ENCODE measurements at regions not wholly inside any gene's neighbourhood (a gene's known extent, or its start where the extent isn't known, plus 50 kb on each side); places are given as distances from the start of the nearest gene placed in this dataset.

DNA sequence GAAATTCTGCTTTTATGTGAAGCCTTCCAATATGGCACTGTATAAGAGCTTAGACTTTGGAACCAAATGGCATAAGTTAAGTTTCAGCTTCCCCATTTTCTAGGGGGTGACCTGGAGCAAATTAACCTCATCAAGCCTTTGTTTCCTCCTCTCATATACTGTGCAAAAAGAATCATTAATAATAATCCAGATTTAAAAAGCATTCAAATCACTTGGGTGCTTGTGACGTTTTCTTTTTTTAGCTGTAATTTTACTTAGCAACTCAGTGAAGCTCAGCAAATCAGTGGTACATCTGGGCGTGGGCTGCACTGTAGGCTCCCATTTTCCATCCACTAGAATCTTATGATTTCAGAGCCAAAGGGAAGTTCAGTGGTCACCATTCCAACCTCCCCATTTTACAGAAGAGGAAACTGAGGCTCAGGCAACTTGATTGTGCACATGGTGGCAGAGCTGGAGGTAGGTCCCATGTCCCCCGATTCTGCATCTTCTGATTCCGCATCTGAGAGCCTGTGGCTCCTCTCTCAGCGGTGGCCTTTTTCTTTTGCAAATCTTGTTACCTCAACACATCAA lies 131.2 kb downstream of the SNAPC1 start:
- DNase-seq (ENCODE audit: low spot score), result no peak

DNA sequence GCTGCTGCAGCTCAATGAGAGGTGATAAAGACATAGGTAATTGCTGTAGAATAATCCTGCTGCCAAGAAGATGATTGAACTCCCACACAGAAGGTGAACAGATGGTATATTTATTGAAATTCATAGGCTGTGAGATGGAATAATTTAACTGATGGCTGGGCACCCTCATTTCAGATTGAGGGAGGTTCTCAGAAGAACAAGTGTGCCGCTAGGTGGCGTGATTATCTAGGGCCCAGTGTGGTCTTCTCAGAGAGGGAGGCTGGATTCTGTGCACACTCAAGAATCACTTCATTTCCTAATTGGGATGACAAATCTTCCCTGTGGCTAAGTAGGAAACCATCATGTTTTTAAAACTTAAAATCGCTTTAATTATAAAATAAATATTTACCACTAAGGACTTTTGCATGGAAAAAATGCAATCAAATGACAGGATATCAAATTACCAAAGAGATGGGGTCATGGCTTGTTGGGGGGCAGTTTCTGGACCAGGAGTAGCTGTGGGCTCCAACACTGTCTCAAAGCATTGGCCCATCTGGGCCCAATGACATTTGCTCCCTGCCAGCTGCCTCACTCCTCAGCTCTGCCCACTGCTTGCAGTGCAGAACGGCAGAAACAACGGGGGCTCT lies 132.3 kb downstream of the SNAPC1 start:
- peak; percentile 69 for DNase-seq (ENCODE audit: low spot score)

DNA sequence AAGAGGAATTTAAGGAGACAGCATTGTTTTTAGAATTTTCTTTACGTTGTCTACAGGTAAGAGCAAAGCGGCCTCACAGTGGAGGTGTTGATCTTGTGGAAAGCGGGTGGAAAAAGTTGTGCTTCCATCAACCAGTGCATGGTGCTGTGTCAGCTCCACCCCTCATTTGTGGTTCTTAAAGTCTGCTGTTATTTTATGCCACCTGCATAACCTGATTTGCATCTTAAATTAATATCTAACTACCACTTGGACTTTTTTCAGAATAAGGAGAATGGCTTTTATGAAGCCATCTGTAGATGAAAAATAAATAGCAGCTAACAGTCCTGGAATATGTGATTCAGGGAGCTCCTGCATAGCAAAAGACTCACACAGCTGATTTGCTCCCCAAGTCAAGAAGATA lies 135.1 kb downstream of the SNAPC1 start:
- DNase-seq (ENCODE audit: low spot score), result no peak

DNA sequence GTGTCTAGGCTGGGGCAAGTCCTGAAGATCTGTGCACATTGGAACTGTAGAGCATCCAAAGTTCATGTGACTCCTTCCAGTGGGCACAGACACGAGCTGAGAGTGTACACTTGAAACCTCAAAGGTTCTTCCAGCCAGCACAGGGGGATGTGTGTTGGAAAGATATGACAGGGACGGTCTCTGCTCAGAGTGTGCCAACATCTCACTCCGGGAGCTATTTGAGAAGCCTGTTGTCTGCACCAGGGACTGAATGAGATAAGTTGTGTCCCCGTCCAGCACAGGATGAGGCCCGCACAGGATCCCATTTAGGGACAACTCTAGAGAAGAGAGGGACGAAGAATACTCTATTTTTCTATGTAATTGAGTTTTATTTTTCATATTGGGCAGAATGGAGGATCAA lies 136.3 kb downstream of the SNAPC1 start:
- no peak for DNase-seq (ENCODE audit: low spot score)

DNA sequence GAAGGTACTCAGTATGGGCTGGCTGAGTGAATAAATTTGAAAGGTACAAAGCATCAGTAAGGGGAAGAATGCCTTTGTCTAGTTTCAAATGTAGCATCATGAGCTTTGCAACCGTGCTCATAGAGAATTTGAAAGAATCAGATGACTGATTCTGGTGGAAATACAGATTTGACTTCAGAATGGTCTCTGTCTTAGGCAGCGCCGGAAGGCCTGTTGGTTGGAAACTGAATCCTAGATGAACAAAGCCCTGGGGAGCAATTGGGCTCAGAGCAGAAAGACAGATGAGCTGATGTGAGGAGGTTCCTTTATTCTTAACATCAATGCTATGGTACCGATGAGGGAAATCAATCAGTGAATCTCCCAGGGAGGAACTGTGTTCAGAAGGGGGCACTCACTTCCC lies 137.3 kb downstream of the SNAPC1 start:
- no peak for DNase-seq (ENCODE audit: low spot score)

DNA sequence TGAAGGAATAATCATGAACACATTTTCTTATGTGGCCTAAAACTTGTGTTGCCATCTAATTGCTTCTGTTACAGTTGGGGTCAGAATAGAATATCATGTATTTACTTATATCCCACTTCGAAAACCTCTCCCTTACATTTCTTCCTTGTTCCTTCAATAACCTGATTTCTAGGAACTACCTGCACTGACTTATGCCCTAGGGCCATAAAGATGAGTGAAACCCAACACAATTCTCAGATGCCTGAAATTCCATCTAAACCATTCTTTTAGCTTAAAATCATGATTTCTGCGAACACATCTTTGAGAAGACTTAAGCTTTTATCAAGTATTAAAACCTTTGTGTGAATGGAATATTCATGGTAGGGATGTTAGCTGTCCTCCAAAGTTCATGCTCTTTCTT lies 142.7 kb downstream of the SNAPC1 start:
- no peak for DNase-seq (ENCODE audit: low spot score)

DNA sequence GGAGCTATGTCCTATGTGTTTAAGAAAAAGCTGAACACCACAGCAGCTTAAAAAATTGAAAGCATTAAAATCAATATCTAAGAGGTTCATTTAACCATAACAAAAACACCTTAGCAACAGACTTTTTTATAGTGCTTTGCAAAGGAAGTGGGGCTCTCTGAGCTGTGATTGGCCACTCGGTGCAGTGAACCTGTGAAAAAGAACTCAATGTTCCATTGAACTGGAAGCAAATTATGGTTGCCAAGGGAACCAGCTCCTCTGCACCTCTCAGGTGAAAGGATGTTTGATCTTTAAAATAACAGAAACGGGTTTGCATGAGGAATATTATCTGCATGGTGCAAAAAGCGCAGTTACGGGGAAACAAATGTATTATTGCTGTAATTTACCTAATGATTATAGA lies 149.4 kb downstream of the SNAPC1 start:
- DNase-seq (ENCODE audit: low spot score), result no peak

DNA sequence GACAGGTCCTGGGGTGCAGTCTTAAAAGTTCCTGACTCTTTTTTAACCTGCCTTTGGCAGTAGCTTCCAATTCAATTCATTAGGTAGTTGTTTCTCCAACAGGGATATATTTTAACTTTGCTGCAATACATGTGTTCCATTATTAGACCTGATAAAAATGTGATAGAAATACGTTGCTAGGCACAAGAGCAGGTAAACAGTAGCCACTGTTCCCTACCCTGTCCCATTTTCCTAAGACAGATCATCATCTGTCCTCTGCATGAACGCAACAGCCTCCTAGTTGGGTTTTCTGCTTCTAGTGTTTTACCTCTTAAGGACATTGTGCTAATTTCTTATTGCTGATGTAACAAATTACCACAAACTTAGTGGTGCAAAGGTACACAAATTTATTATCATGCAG lies 156.8 kb downstream of the SNAPC1 start:
- no peak for DNase-seq (ENCODE audit: low spot score)

DNA sequence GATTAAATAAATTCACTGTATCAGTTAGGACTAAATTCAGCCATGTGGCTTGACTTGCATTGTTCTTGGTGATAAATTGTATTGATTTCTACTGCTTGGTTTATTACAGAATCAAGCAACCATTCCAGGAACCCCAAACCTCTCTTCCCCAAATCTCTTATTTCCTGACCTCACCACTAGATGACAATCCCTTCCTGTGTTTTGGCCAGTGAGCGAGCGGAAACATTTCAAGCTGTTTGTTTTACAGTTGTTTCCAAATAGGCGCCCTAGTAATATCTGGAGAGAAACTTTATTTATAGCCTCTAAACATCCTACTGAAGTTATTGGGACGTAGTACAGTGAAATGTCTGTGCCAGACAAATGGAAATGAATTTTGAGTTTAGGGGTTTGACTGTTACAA lies 161.1 kb downstream of the SNAPC1 start:
- no peak for DNase-seq (ENCODE audit: low spot score)

DNA sequence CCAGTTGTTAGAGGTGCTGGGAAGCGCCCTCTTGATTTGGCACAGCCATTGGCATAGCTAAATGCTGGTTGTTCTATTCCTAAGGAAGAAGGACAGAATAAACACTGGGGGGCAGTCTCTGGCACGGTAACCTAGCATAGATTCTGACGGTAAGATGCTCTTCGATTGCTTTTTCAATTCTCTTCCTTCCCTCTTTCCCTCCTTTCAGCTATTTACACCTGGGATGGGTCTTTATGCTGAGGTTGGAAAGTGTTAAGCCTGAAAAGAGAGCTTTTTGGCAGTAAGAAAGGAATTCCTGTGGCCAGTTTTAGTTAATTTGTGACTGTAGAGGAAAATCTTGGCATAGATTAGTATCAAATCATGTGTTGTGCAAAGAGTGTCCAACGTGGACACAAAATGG lies 162.8 kb downstream of the SNAPC1 start:
- DNase-seq (ENCODE audit: low spot score), result no peak

DNA sequence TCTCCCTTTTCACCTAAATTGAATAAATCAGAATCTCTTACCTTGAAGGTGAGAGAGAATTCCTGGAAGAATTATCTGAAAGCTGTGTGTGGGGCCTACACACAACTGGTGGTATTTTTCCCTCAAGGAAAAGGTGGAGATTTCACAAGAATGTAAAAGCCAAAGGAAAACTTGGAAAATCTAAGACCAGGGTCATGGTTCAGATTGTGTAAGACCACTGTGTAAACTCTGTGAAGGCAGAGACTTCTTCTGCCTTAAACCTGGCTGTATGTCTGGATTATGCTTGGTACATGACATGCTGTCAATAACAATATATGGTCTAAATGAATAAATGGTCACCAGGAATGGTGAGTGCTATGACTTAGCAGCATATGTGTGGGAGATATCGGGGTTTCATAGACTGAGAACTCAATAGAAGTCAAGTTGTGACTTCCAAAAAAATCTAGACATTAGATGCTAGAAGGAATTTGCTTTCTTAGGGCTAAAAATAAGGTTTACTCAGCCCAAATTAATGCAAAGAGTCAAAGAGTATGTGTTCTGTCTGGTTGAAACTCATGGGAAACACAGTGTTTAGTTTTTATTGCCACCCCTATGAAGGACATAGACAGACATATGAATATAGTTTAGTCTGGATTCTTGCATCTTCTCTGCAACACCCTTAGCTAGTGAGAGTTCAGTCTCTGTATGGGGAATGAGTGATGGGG lies 163.7 kb downstream of the SNAPC1 start:
- no peak for DNase-seq (ENCODE audit: low spot score)

DNA sequence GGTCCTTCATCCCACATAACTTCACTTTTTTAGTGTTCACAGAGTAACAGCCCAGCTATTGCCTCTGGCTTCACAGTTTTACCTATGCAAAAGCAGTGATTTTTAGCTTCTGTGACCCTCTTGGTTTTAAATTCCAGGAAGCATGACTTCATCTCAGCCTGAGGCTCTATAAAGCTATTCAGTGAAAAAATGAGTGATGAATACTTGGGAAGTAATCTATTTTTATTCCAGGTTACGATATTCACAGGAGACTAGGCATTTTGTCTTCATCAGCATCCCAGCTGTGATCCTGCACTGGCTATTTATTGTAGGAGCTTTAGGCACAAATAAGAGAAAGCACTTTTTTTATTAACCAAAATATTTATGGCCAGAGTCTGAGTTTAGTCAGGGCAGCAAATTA lies 164.8 kb downstream of the SNAPC1 start:
- no peak for DNase-seq (ENCODE audit: low spot score)

DNA sequence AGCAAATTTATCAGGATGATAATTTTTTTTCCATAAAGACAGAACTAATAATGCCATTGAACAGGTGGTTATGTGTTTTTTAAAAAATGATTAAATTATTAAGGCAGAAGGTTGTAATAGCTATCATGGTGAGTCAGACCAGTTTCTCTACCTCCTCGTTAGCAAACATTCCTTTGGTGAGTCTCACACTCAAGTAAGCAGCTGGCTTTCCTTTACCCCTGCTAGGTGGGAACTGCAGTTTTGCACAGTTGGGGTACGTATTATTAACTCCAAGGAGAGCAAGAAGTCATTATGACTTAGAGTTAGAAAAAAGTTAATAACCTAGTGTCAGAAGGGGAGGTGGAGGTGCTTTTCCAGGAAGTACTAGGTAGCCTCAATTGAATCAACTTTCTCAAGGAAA lies 165.3 kb downstream of the SNAPC1 start:
- DNase-seq (ENCODE audit: low spot score), result no peak

DNA sequence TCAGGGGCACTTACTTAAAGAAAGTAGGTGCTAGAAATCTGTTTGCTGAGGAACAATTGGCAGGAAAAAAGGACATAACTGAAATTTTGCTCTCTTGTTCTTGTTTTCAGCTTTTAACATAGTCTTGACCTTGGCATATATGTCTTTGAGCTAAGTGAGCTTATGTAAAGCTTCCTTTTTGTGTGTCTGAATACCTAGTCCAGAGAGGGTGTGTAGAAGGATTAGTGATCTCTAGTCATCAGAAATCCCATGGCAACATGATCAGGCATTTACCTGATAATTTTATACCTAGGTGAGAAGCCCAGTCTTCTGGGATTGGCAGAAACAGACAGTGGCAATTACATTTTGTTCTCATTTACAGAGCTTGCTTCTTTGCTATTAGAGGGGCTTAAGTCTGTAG lies 166.1 kb downstream of the SNAPC1 start:
- no peak for DNase-seq (ENCODE audit: low spot score)

DNA sequence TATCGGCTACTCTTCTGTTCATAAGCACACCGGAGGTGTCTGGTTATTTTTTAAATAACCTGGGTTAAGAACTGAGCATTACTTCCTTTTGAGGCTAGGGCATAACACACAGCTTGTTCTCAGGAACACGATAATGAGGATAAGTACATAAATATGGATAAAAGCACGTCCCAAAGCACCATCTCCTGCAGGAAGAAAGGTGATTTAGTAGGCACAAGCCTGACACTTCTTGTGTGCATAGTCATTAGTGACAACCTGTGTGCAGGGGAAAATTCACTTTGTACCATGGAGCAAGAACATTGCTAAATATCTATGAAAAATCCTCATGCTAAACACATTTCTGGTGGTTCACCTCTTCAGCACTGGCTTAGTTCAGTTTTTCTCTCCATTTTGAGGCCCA lies 166.5 kb downstream of the SNAPC1 start:
- DNase-seq (ENCODE audit: low spot score), result no peak

DNA sequence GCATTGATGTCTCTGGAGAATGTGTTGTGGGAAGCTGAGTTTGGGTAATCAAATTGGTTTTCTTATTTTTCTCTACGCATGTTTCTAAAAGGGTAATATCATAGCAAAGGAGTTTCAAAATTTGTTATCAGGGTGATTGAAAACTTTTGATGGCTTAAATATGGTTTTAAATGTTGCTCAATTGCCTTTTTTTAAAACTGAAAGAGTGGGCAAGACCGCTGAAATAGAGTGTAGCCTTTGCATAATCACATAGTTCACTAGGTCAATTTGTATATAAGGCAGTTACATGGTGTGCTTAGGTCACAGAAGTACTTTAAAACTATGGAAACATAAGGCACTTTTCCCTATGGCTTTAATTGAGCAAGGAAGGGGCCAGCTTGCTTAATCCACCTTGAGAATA lies 167.4 kb downstream of the SNAPC1 start:
- no peak for DNase-seq (ENCODE audit: low spot score)

DNA sequence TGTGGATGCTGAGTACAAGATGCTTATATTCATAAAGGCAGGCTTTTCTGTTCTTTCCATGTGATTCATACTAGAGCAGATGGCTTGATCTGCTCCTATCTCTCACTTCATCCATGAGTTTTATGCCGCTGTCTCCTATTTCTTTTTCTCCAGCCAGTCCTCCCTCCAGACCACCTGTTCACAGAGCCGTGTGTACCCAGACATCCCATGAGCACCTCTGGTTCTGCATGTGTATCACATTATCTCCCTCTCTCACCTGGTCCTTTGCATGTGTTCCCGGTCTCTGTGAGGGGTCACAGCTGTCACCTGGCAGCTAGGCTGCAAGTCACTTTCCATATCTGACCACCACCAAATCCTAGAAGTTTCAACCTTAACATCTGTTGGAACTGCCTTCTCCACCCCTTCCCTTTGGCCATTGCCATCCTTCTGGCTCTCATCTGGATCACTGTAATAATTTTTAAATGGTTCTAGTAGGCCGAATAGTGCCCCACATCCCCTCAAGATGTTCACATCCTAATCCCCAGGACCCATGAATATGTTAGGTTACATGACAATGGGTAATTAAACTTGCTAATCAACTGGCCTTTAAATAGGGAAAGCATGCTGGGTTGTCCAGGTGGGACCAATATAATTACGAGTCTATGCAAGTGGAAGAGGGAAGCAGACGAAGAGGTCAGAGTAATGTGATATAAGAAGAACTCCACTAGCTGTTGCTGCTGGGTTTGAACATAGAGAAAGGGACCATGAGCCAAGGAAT lies 168.1 kb downstream of the SNAPC1 start:
- no peak for DNase-seq (ENCODE audit: low spot score)

DNA sequence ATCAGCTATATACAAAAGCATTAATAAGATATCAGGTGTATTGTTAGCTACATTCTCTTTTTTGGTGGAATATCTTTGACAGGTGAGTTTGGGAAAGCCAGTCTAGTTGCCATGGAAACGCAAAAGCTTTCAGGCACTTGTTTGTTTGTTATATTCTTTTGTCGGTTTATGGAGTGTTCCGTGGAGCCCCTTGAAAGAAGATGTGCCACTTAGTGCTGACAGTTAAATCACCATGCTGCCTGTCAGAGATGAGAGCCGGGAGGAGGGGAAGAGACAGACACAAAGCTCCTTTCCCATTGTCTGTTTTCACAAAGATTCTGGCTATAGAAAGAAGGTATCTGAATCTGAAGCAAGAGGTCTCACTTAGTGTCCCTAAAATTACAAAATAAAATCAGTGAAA lies 170.8 kb downstream of the SNAPC1 start:
- DNase-seq (ENCODE audit: low spot score), result no peak

DNA sequence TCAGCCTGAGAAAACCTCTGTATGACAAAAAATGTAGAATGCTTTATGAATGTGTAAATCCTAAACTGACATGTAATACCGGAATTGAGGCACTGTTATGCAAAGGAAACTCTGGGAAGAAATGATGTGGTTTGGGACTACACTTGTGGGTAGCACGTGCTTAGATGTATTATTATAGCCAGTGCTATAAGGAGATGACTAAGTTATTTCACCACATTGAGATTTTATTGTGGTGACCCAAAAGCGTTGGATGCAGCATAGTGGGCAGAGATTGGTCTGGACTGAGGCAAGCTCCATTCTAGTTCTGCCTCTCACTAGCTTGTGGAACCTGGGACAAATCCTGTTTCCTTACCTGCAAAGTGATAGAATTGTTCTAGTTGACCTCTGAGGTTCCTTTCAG lies 172.2 kb downstream of the SNAPC1 start:
- DNase-seq (ENCODE audit: low spot score), result peak; percentile 44

DNA sequence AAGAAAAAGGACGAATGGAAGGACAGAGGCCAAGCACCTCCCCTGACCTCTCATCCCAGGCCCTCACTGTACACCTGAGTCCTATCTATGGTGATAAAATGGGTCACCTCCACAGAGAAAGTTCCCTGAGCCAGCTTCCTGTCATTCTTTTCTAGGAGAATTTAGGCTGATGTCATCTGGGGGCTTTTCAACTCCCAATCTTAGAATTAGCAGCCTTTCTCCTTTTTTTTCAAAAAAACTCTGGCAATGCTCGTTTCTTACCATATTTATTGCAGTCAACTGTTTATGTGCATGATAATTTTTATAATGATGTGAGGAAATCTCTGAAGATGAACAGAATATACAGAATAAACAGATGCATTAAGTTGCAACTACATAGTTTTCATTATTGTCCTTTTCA lies 177.6 kb downstream of the SNAPC1 start:
- DNase-seq (ENCODE audit: low spot score), result no peak

DNA sequence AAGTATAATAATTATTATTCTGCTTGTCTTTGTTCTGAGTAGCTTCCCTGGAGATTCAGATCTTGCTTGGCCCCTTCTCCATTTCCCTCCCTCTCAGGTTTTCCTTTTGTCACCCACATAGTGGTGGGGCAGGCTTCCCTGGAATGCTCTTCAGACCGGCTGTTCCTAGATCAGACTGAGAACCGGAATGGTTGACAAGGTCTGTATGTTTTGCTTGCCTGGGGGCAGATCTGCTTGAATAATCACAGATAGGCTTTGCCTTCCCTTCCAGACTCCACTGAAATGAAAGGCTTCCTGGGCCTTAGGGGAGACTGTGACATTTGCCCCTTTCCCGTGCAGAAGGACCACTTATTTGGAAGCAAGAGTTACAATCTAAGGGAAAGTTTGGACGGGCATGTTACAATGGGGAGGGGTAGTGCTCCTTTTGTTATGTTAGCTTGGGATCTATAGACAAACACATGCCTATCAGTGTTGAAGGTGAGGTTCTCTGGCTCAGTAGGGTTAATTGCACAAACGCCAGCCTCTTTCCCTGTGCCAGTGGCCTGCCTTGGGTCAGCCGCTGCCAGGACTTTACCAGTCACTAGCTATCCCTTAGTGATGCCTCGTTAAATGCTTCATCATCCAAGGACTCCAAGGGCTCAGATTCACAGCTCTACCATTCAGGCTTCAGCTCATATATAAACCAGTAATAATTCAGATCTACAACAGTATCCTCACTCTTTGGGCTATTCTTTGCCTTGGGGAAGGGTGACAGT lies 178.6 kb downstream of the SNAPC1 start:
- DNase-seq (ENCODE audit: low spot score), result no peak

DNA sequence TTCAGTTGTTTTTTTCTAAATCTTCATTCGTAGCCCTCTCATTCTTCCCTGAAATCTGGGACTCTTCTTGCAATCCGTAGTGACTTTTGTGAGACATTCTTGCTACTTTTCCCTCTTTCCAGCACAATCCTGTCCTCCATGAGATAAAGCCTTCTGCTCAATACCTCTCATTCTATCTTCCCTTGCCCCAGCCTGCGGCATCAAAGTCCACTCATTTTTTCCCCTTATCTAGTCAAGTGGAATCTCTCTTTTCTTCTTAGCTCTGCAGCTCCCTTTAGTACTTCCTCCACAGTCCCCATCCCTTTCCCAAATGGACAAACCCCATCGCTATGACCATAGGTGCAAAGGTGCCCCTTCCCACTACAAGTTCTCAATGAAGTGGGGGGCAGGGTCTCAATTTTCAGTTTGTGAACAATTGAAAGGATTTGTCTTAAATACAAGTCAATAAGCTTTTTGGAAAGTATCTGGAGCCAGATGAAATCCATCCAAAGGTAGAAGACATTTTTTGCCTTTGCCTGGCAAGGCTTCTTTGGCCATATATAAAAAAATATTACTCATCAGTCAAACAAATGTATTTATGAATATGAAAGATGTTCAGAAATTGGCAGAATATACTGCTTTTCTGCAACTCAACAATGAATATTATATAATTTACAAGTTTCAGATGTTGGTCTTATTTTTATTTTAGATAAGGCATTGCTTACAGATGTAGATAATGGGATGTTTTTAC lies 179.4 kb downstream of the SNAPC1 start:
- no peak for DNase-seq (ENCODE audit: low spot score)

Data from RKO (cell line).